ENCODE measurements at regions not wholly inside any gene's neighbourhood (a gene's known extent, or its start where the extent isn't known, plus 50 kb on each side); places are given as distances from the start of the nearest gene placed in this dataset.

- TF ChIP-seq CTCF (IDR thresholded peaks at IDR 0.05), result no peak
- no peak for TF ChIP-seq JUN (CRISPR knock-in tag; IDR thresholded peaks at IDR 0.05)
- TF ChIP-seq HMGXB4 (CRISPR knock-in tag; IDR thresholded peaks at IDR 0.05), result no peak
- TF ChIP-seq ZNF121 (CRISPR knock-in tag; IDR thresholded peaks at IDR 0.05), result no peak
- TF ChIP-seq NR2C2 (CRISPR knock-in tag; IDR thresholded peaks at IDR 0.05), result no peak
- TF ChIP-seq TP53 (CRISPR knock-in tag; IDR thresholded peaks at IDR 0.05), result no peak
- TF ChIP-seq IRF1 (CRISPR knock-in tag; IDR thresholded peaks at IDR 0.05), result no peak
- no peak for TF ChIP-seq ESRRA (CRISPR knock-in tag; IDR thresholded peaks at IDR 0.05; ENCODE audit: borderline replicate concordance)
- TF ChIP-seq CBFB (CRISPR knock-in tag; IDR thresholded peaks at IDR 0.05; ENCODE audit: low read depth), result no peak
- TF ChIP-seq ZNF138 (CRISPR knock-in tag; conservative IDR thresholded peaks at IDR 0.05), result no peak
Observed at GRCh38 chr12:60205500-60205899, 609.7 kb downstream of the SLC16A7 start.
